ENCODE measurements at regions not wholly inside any gene's neighbourhood (a gene's known extent, or its start where the extent isn't known, plus 50 kb on each side); places are given as distances from the start of the nearest gene placed in this dataset.
"Not testable (repeated sequence)": the region's sequence is repeated elsewhere in the genome, so short reads cannot be mapped to it uniquely, and the experiment has no call there.

GRCh38 chr10:64881257-64881656 is 1360.1 kb downstream of the REEP3 start:
- no peak for TF ChIP-seq TOX (CRISPR knock-in tag; IDR thresholded peaks at IDR 0.05; ENCODE audit: borderline replicate concordance)
- peak; percentile 58; the same call in 1 of the 2 replicates for TF ChIP-seq TCF4 (CRISPR knock-in tag; IDR thresholded peaks at IDR 0.05; ENCODE audit: borderline replicate concordance)

GRCh38 chr10:64896582-64896981 is 1375.4 kb downstream of the REEP3 start:
- TF ChIP-seq ZFP30 (CRISPR knock-in tag; IDR thresholded peaks at IDR 0.05) (no peak), PPARA (CRISPR knock-in tag; IDR thresholded peaks at IDR 0.05; ENCODE audit: borderline replicate concordance) (no peak), BACH2 (CRISPR knock-in tag; IDR thresholded peaks at IDR 0.05; ENCODE audit: borderline replicate concordance) (no peak), ISL1 (CRISPR knock-in tag; IDR thresholded peaks at IDR 0.05) (no peak), TOX (CRISPR knock-in tag; IDR thresholded peaks at IDR 0.05; ENCODE audit: borderline replicate concordance) (no peak), SNAI2 (CRISPR knock-in tag; IDR thresholded peaks at IDR 0.05) (no peak), ARNTL (CRISPR knock-in tag; IDR thresholded peaks at IDR 0.05; ENCODE audit: borderline replicate concordance, low read depth) (no peak), TCF4 (CRISPR knock-in tag; IDR thresholded peaks at IDR 0.05; ENCODE audit: borderline replicate concordance) (no peak), PATZ1 (CRISPR knock-in tag; IDR thresholded peaks at IDR 0.05; ENCODE audit: borderline replicate concordance) (no peak), TSHZ2 (CRISPR knock-in tag; IDR thresholded peaks at IDR 0.05) (no peak)
- no peak for ATAC-seq

More at GRCh38 chr10:64881257-64881656, 1360.1 kb downstream of the REEP3 start:
- ATAC-seq = no peak

- not testable (repeated sequence) for ATAC-seq
Observed at GRCh38 chr10:64906311-64906710, 1385.1 kb downstream of the REEP3 start.

- ATAC-seq = not testable (repeated sequence)
Observed at GRCh38 chr10:64924306-64924705, 1403.1 kb downstream of the REEP3 start.

GRCh38 chr10:64952042-64952441 is 1430.8 kb downstream of the REEP3 start:
- no peak for ATAC-seq
- TF ChIP-seq POU6F1 (CRISPR knock-in tag; IDR thresholded peaks at IDR 0.05; ENCODE audit: borderline replicate concordance, low read depth) (no peak), OSR1 (CRISPR knock-in tag; IDR thresholded peaks at IDR 0.05) (no peak), GLIS3 (CRISPR knock-in tag; IDR thresholded peaks at IDR 0.05) (no peak), TSHZ2 (CRISPR knock-in tag; IDR thresholded peaks at IDR 0.05) (no peak)

- no peak for ATAC-seq
- TF ChIP-seq ARNTL (CRISPR knock-in tag; IDR thresholded peaks at IDR 0.05; ENCODE audit: borderline replicate concordance, low read depth) (no peak), POU6F1 (CRISPR knock-in tag; IDR thresholded peaks at IDR 0.05; ENCODE audit: borderline replicate concordance, low read depth) (no peak), TCF4 (CRISPR knock-in tag; IDR thresholded peaks at IDR 0.05; ENCODE audit: borderline replicate concordance) (no peak), CSDC2 (CRISPR knock-in tag; IDR thresholded peaks at IDR 0.05) (no peak), RARB (CRISPR knock-in tag; IDR thresholded peaks at IDR 0.05) (no peak), CREB5 (CRISPR knock-in tag; IDR thresholded peaks at IDR 0.05; ENCODE audit: low read depth) (no peak), ZNF70 (CRISPR knock-in tag; IDR thresholded peaks at IDR 0.05) (no peak), ZFP3 (CRISPR knock-in tag; IDR thresholded peaks at IDR 0.05) (no peak), BACH2 (CRISPR knock-in tag; IDR thresholded peaks at IDR 0.05; ENCODE audit: borderline replicate concordance) (no peak), PPARA (CRISPR knock-in tag; IDR thresholded peaks at IDR 0.05; ENCODE audit: borderline replicate concordance) (no peak), SNAI2 (CRISPR knock-in tag; IDR thresholded peaks at IDR 0.05) (no peak)
Observed at GRCh38 chr10:64956441-64956840, 1435.2 kb downstream of the REEP3 start.
